ENCODE measurements at regions not wholly inside any gene's neighbourhood (a gene's known extent, or its start where the extent isn't known, plus 50 kb on each side); places are given as distances from the start of the nearest gene placed in this dataset.

GRCh38 chr1:185626344-185626743 lies 107.8 kb upstream of the HMCN1 start:
- Histone ChIP-seq H3K9me3 (ENCODE audit: control insufficient read depth, low read length) (no peaks in the 10 kb centered on the region), H3K4me3 (ENCODE audit: insufficient read depth, low read depth, low read length, poor library complexity, severe bottlenecking) (no peak overlapping the region), H3K27ac (ENCODE audit: insufficient read depth, low read length, poor library complexity, severe bottlenecking) (no peak overlapping the region), H3K36me3 (ENCODE audit: control insufficient read depth, insufficient read depth, low read length) (no peaks in the 10 kb centered on the region), H3K4me1 (ENCODE audit: control insufficient read depth, insufficient read depth, low read length, poor library complexity, severe bottlenecking) (no peaks in the 10 kb centered on the region), H3K27me3 (replicated peaks; ENCODE audit: control insufficient read depth, insufficient read depth, low read length, poor library complexity, severe bottlenecking) (no peaks in the 10 kb centered on the region)
- no peak for DNase-seq

- no peak for DNase-seq
- Histone ChIP-seq H3K27me3 (replicated peaks; ENCODE audit: control insufficient read depth, insufficient read depth, low read length, poor library complexity, severe bottlenecking) (no peaks in the 10 kb centered on the region), H3K4me3 (ENCODE audit: insufficient read depth, low read depth, low read length, poor library complexity, severe bottlenecking) (no peak overlapping the region), H3K36me3 (ENCODE audit: control insufficient read depth, insufficient read depth, low read length) (no peaks in the 10 kb centered on the region), H3K4me1 (ENCODE audit: control insufficient read depth, insufficient read depth, low read length, poor library complexity, severe bottlenecking) (no peaks in the 10 kb centered on the region), H3K27ac (ENCODE audit: insufficient read depth, low read length, poor library complexity, severe bottlenecking) (no peak overlapping the region), H3K9me3 (ENCODE audit: control insufficient read depth, low read length) (no peaks in the 10 kb centered on the region)
Measured at GRCh38 chr1:185610954-185611353, 123.2 kb upstream of the HMCN1 start.

- no peaks in the 10 kb centered on the region for H3K27me3 ChIP-seq (replicated peaks; ENCODE audit: control insufficient read depth, insufficient read depth, low read length, poor library complexity, severe bottlenecking)
- no peaks in the 10 kb centered on the region for H3K36me3 ChIP-seq (ENCODE audit: control insufficient read depth, insufficient read depth, low read length)
- DNase-seq, result no peak
- no peak overlapping the region for H3K4me3 ChIP-seq (ENCODE audit: insufficient read depth, low read depth, low read length, poor library complexity, severe bottlenecking)
- H3K9me3 ChIP-seq (ENCODE audit: control insufficient read depth, low read length), result no peaks in the 10 kb centered on the region
- H3K27ac ChIP-seq (ENCODE audit: insufficient read depth, low read length, poor library complexity, severe bottlenecking), result no peak overlapping the region
- H3K4me1 ChIP-seq (ENCODE audit: control insufficient read depth, insufficient read depth, low read length, poor library complexity, severe bottlenecking), result no peaks in the 10 kb centered on the region
Measured at GRCh38 chr1:185608177-185608576, 126.0 kb upstream of the HMCN1 start.

- DNase-seq, result no peak
- Histone ChIP-seq H3K4me1 (ENCODE audit: control insufficient read depth, insufficient read depth, low read length, poor library complexity, severe bottlenecking) (no peaks in the 10 kb centered on the region), H3K36me3 (ENCODE audit: control insufficient read depth, insufficient read depth, low read length) (no peaks in the 10 kb centered on the region), H3K27me3 (replicated peaks; ENCODE audit: control insufficient read depth, insufficient read depth, low read length, poor library complexity, severe bottlenecking) (no peaks in the 10 kb centered on the region), H3K27ac (ENCODE audit: insufficient read depth, low read length, poor library complexity, severe bottlenecking) (no peak overlapping the region), H3K4me3 (ENCODE audit: insufficient read depth, low read depth, low read length, poor library complexity, severe bottlenecking) (no peak overlapping the region), H3K9me3 (ENCODE audit: control insufficient read depth, low read length) (no peaks in the 10 kb centered on the region)
Measured at GRCh38 chr1:185603158-185603557, 131.0 kb upstream of the HMCN1 start.

GRCh38 chr1:185601189-185601588 lies 133.0 kb upstream of the HMCN1 start:
- Histone ChIP-seq H3K27ac (ENCODE audit: insufficient read depth, low read length, poor library complexity, severe bottlenecking) (no peak overlapping the region), H3K9me3 (ENCODE audit: control insufficient read depth, low read length) (no peaks in the 10 kb centered on the region), H3K4me1 (ENCODE audit: control insufficient read depth, insufficient read depth, low read length, poor library complexity, severe bottlenecking) (no peaks in the 10 kb centered on the region), H3K4me3 (ENCODE audit: insufficient read depth, low read depth, low read length, poor library complexity, severe bottlenecking) (no peak overlapping the region), H3K36me3 (ENCODE audit: control insufficient read depth, insufficient read depth, low read length) (no peaks in the 10 kb centered on the region), H3K27me3 (replicated peaks; ENCODE audit: control insufficient read depth, insufficient read depth, low read length, poor library complexity, severe bottlenecking) (no peaks in the 10 kb centered on the region)
- no peak for DNase-seq

- H3K4me3 ChIP-seq (ENCODE audit: insufficient read depth, low read depth, low read length, poor library complexity, severe bottlenecking), result no peak overlapping the region
- no peak overlapping the region for H3K27ac ChIP-seq (ENCODE audit: insufficient read depth, low read length, poor library complexity, severe bottlenecking)
- peaks cover 3% of the 10 kb centered on the region for H3K4me1 ChIP-seq (ENCODE audit: control insufficient read depth, insufficient read depth, low read length, poor library complexity, severe bottlenecking)
- no peaks in the 10 kb centered on the region for H3K27me3 ChIP-seq (replicated peaks; ENCODE audit: control insufficient read depth, insufficient read depth, low read length, poor library complexity, severe bottlenecking)
- no peaks in the 10 kb centered on the region for H3K9me3 ChIP-seq (ENCODE audit: control insufficient read depth, low read length)
- no peaks in the 10 kb centered on the region for H3K36me3 ChIP-seq (ENCODE audit: control insufficient read depth, insufficient read depth, low read length)
- DNase-seq, result no peak
Measured at GRCh38 chr1:185600641-185601040, 133.6 kb upstream of the HMCN1 start.

- no peak for DNase-seq
- H3K27me3 ChIP-seq (replicated peaks; ENCODE audit: control insufficient read depth, insufficient read depth, low read length, poor library complexity, severe bottlenecking), result no peaks in the 10 kb centered on the region
- no peaks in the 10 kb centered on the region for H3K36me3 ChIP-seq (ENCODE audit: control insufficient read depth, insufficient read depth, low read length)
- no peak overlapping the region for H3K4me3 ChIP-seq (ENCODE audit: insufficient read depth, low read depth, low read length, poor library complexity, severe bottlenecking)
- H3K4me1 ChIP-seq (ENCODE audit: control insufficient read depth, insufficient read depth, low read length, poor library complexity, severe bottlenecking), result peaks cover 7% of the 10 kb centered on the region
- no peaks in the 10 kb centered on the region for H3K9me3 ChIP-seq (ENCODE audit: control insufficient read depth, low read length)
- no peak overlapping the region for H3K27ac ChIP-seq (ENCODE audit: insufficient read depth, low read length, poor library complexity, severe bottlenecking)
Measured at GRCh38 chr1:185598332-185598731, 135.9 kb upstream of the HMCN1 start.

GRCh38 chr1:185595835-185596667 lies 138.1 kb upstream of the HMCN1 start:
- Histone ChIP-seq H3K27me3 (replicated peaks; ENCODE audit: control insufficient read depth, insufficient read depth, low read length, poor library complexity, severe bottlenecking) (no peaks in the 10 kb centered on the region), H3K4me3 (ENCODE audit: insufficient read depth, low read depth, low read length, poor library complexity, severe bottlenecking) (no peak overlapping the region), H3K4me1 (ENCODE audit: control insufficient read depth, insufficient read depth, low read length, poor library complexity, severe bottlenecking) (peaks cover 7% of the 10 kb centered on the region), H3K9me3 (ENCODE audit: control insufficient read depth, low read length) (no peaks in the 10 kb centered on the region), H3K27ac (ENCODE audit: insufficient read depth, low read length, poor library complexity, severe bottlenecking) (no peak overlapping the region), H3K36me3 (ENCODE audit: control insufficient read depth, insufficient read depth, low read length) (no peaks in the 10 kb centered on the region)
- peak; percentile 9 to 44 (median 25) for DNase-seq

- Histone ChIP-seq H3K4me3 (ENCODE audit: insufficient read depth, low read depth, low read length, poor library complexity, severe bottlenecking) (no peak overlapping the region), H3K27me3 (replicated peaks; ENCODE audit: control insufficient read depth, insufficient read depth, low read length, poor library complexity, severe bottlenecking) (no peaks in the 10 kb centered on the region), H3K4me1 (ENCODE audit: control insufficient read depth, insufficient read depth, low read length, poor library complexity, severe bottlenecking) (peaks cover 7% of the 10 kb centered on the region), H3K9me3 (ENCODE audit: control insufficient read depth, low read length) (no peaks in the 10 kb centered on the region), H3K36me3 (ENCODE audit: control insufficient read depth, insufficient read depth, low read length) (no peaks in the 10 kb centered on the region), H3K27ac (ENCODE audit: insufficient read depth, low read length, poor library complexity, severe bottlenecking) (no peak overlapping the region)
- no peak for DNase-seq
Measured at GRCh38 chr1:185594786-185595410, 139.3 kb upstream of the HMCN1 start.

- no peak for DNase-seq
- peaks cover 7% of the 10 kb centered on the region for H3K4me1 ChIP-seq (ENCODE audit: control insufficient read depth, insufficient read depth, low read length, poor library complexity, severe bottlenecking)
- H3K36me3 ChIP-seq (ENCODE audit: control insufficient read depth, insufficient read depth, low read length), result no peaks in the 10 kb centered on the region
- H3K9me3 ChIP-seq (ENCODE audit: control insufficient read depth, low read length), result no peaks in the 10 kb centered on the region
- no peak overlapping the region for H3K4me3 ChIP-seq (ENCODE audit: insufficient read depth, low read depth, low read length, poor library complexity, severe bottlenecking)
- H3K27ac ChIP-seq (ENCODE audit: insufficient read depth, low read length, poor library complexity, severe bottlenecking), result no peak overlapping the region
- H3K27me3 ChIP-seq (replicated peaks; ENCODE audit: control insufficient read depth, insufficient read depth, low read length, poor library complexity, severe bottlenecking), result no peaks in the 10 kb centered on the region
Measured at GRCh38 chr1:185593271-185593670, 140.9 kb upstream of the HMCN1 start.

Measured in effector memory CD4-positive, alpha-beta T cell (primary cell).